Body of pancreas (tissue), 4 donors: ENCODE measurements at regions not wholly inside any gene's neighbourhood (a gene's known extent, or its start where the extent isn't known, plus 50 kb on each side); places are given as distances from the start of the nearest gene placed in this dataset.

Experiments used
- ATAC-seq: fragments of 150-250 bp; one replicate; pipeline ENCODE4 v1.9.1; 2016
- DNase-seq, 4 donors: peaks; one replicate each; pipeline ENCODE4 v3.0.0-alpha.2; 2019
- H3K27ac ChIP-seq, 4 donors: fragments of 200-600 bp; sonication (generic); 1 replicate in 3 of 4; 2 replicates in 1 of 4; pipeline versions ENCODE4 v1.5.1 to v1.6.1; 2016 to 2019; ENCODE audit warnings: mild to moderate bottlenecking in 1 of 4, mixed read lengths in 1 of 4, moderate library complexity in 1 of 4
- H3K27me3 ChIP-seq, 2 donors: fragments of 200-600 bp; sonication (generic); one replicate each; pipeline ENCODE4 v1.6.0; 2016; ENCODE audit warnings: mild to moderate bottlenecking in 1 of 2
- H3K36me3 ChIP-seq, 2 donors: fragments of 200-600 bp; sonication (generic); replicated peaks in 1 of 2; 2 replicates each; pipeline ENCODE4 v1.5.1; 2016; ENCODE audit warnings: low read depth in 2 of 2; ENCODE audit not compliant: insufficient read depth in 1 of 2
- H3K4me1 ChIP-seq: fragments of 200-600 bp; sonication (generic); one replicate; pipeline ENCODE4 v1.6.0; 2016
- H3K4me3 ChIP-seq, 2 donors: fragments of 200-600 bp; sonication (generic); 1 replicate in 1 of 2; 2 replicates in 1 of 2; pipeline ENCODE4 v1.5.1; 2016 to 2019
- H3K9me3 ChIP-seq, 3 donors: fragments of 200-600 bp; sonication (generic); 1 replicate in 2 of 3; 2 replicates in 1 of 3; pipeline ENCODE4 v1.5.1; 2016
- CTCF ChIP-seq, 7 experiments: fragments of 450-650 bp in 4 of 7; fragments of 200-600 bp in 3 of 7; sonication (generic) in 3 of 7; IDR thresholded peaks; one replicate each; pipeline ENCODE4 v1.5.1; 2016 to 2019; ENCODE audit warnings: antibody characterized with exemption in 7 of 7
- POLR2A ChIP-seq, 3 donors: fragments of 450-650 bp; IDR thresholded peaks; one replicate each; pipeline ENCODE4 v1.6.1; 2016; ENCODE audit warnings: antibody characterized with exemption in 3 of 3, mild to moderate bottlenecking in 2 of 3
- WGBS, 2 donors: methylation state at CpG; one replicate each; pipeline ENCODE4 v1.1.5; 2017; 5-methylcytosine and 5-hydroxymethylcytosine counted together
- intact Hi-C: fragments of 100-400 bp; cut with DNase I; formaldehyde crosslinking; loops from one replicate; pipeline ENCODE4 v1.15.1; 2023

- no peaks in the 10 kb centered on the region for H3K27me3 ChIP-seq
- TF ChIP-seq POLR2A (IDR thresholded peaks at IDR 0.05) (no peak), CTCF (IDR thresholded peaks at IDR 0.05) (no peak)
- intact Hi-C loops = no loop called here
- H3K27ac ChIP-seq = no peak overlapping the region
- no peak for DNase-seq
- no peaks in the 10 kb centered on the region for H3K9me3 ChIP-seq
- no peak overlapping the region for H3K4me3 ChIP-seq
- ATAC-seq = no peak
- no peaks in the 10 kb centered on the region for H3K36me3 ChIP-seq
- WGBS, 2 donors = 71 to 97% methylated on average over 2 of the region's 2 CpGs
- H3K4me1 ChIP-seq = no peaks in the 10 kb centered on the region
These were observed 90.4 kb downstream of the NUP35 start for GRCh38 chr2:183214680-183215079.

- DNase-seq (no peak), ATAC-seq (no peak)
- Histone ChIP-seq H3K4me3 (no peak overlapping the region), H3K9me3 (no peaks in the 10 kb centered on the region), H3K27ac (no peak overlapping the region), H3K36me3 (no peaks in the 10 kb centered on the region), H3K4me1 (no peaks in the 10 kb centered on the region), H3K27me3 (no peaks in the 10 kb centered on the region)
- no peak for TF ChIP-seq CTCF (IDR thresholded peaks at IDR 0.05)
- no peak for TF ChIP-seq POLR2A (IDR thresholded peaks at IDR 0.05)
- WGBS, 2 donors = 0 to 30% methylated on average over 1 of the region's 1 CpG
- intact Hi-C loops = no loop called here
These were observed 91.7 kb downstream of the NUP35 start for GRCh38 chr2:183215917-183216316.

- intact Hi-C loops = no loop called here
- 81 to 87% methylated on average over 3 of the region's 3 CpGs for WGBS, 2 donors
- no peak for ATAC-seq
These were observed 95.6 kb downstream of the NUP35 start for GRCh38 chr2:183219888-183220287.

GRCh38 chr2:183222751-183223150 is 98.5 kb downstream of the NUP35 start:
- Histone ChIP-seq H3K4me1 (no peaks in the 10 kb centered on the region), H3K36me3 (no peaks in the 10 kb centered on the region), H3K4me3 (no peak overlapping the region), H3K9me3 (no peaks in the 10 kb centered on the region), H3K27ac (no peak overlapping the region), H3K27me3 (no peaks in the 10 kb centered on the region)
- DNase-seq (no peak), ATAC-seq (no peak)
- intact Hi-C loops = no loop called here
- TF ChIP-seq POLR2A (IDR thresholded peaks at IDR 0.05) = no peak
- TF ChIP-seq CTCF (IDR thresholded peaks at IDR 0.05) = no peak
- 67 to 71% methylated on average over 5 of the region's 5 CpGs for WGBS, 2 donors

More at GRCh38 chr2:183219888-183220287, 95.6 kb downstream of the NUP35 start:
- Histone ChIP-seq H3K27me3 (no peaks in the 10 kb centered on the region), H3K9me3 (no peaks in the 10 kb centered on the region), H3K4me1 (no peaks in the 10 kb centered on the region), H3K4me3 (no peak overlapping the region), H3K27ac (no peak overlapping the region), H3K36me3 (no peaks in the 10 kb centered on the region)
- TF ChIP-seq CTCF (IDR thresholded peaks at IDR 0.05) = no peak
- no peak for TF ChIP-seq POLR2A (IDR thresholded peaks at IDR 0.05)
- DNase-seq = no peak

GRCh38 chr2:183224948-183225347 is 100.7 kb downstream of the NUP35 start:
- no peak for ATAC-seq

More at GRCh38 chr2:183224948-183225347, 100.7 kb downstream of the NUP35 start:
- no peaks in the 10 kb centered on the region for H3K9me3 ChIP-seq
- no peaks in the 10 kb centered on the region for H3K27me3 ChIP-seq
- no peak overlapping the region for H3K4me3 ChIP-seq
- no peak overlapping the region for H3K27ac ChIP-seq
- intact Hi-C loops = no loop called here
- H3K36me3 ChIP-seq = no peaks in the 10 kb centered on the region
- DNase-seq = no peak
- H3K4me1 ChIP-seq = no peaks in the 10 kb centered on the region
- TF ChIP-seq POLR2A (IDR thresholded peaks at IDR 0.05) (no peak), CTCF (IDR thresholded peaks at IDR 0.05) (no peak)
